DMS53 treated with DMSO at 0.1 percent for 48 hours (cell line): ENCODE measurements at regions not wholly inside any gene's neighbourhood (a gene's known extent, or its start where the extent isn't known, plus 50 kb on each side); places are given as distances from the start of the nearest gene placed in this dataset.

Source experiments
- DNase-seq: peaks from one replicate; lab custom pipeline; 2025; ENCODE audit not compliant: unreplicated experiment; lab: John Stamatoyannopoulos, UW

DNA sequence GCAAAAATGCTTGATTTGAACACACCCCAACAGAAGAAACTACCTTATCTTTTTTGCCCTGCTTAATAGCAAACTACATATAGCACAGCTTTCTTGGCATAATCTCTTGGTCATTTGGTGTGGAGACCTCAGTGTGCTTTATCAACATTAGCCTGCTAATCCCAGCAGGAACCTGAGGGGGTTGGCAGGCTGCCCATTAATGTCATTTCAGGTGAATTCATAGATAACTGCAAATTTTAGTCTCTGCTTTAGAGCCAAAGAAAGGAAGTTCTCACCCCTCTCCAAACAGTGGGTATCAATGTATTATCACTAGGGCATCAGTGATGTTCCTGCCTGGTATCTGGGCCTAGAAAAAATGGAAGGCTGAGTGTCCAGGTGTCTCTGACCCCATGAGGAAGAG lies 489.0 kb downstream of the NTRK2 start:
- no peak for DNase-seq

GRCh38 chr9:85157772-85158171 lies 488.2 kb downstream of the NTRK2 start:
- no peak for DNase-seq

- no peak for DNase-seq
These were observed 487.1 kb downstream of the NTRK2 start for GRCh38 chr9:85156652-85157051.

GRCh38 chr9:85155352-85155751 lies 485.8 kb downstream of the NTRK2 start:
- no peak for DNase-seq

DNA sequence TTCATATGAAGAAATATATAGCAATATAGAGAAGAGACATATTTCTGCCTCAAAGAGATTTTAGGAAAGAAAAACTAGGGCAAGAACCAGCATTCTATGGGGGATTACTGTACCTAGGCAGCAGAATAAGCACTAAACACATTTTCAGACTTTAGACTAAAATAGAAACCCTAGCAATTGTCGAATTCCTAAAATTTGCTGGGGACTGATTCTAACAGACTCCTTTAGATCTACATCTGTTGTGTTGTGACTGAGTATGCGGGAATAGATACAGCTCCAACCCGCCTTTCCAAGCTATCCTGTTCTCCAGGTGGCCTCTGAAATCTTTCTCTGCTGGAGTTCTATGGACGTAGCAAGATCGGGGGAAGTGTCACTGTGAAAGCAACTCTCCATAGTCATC lies 482.2 kb downstream of the NTRK2 start:
- no peak for DNase-seq

DNA sequence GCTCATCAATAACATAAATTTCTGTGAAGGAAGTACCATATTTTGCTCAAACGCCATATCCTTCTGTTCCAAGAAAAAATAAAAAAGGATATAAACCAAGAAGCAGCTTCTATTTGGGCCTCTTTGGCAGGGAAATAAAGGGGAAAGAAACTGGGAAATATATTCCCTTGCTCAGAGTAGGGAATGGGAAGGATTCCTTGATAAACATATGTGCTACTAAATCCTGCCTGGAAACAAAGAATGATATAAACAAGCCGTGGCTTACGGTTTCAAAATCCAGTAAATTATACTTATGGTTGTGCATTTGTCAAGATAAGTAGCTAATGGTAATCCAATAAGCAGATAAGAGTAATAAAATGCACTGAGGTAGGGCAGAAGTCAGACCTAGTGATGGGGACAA lies 481.6 kb downstream of the NTRK2 start:
- no peak for DNase-seq

DNA sequence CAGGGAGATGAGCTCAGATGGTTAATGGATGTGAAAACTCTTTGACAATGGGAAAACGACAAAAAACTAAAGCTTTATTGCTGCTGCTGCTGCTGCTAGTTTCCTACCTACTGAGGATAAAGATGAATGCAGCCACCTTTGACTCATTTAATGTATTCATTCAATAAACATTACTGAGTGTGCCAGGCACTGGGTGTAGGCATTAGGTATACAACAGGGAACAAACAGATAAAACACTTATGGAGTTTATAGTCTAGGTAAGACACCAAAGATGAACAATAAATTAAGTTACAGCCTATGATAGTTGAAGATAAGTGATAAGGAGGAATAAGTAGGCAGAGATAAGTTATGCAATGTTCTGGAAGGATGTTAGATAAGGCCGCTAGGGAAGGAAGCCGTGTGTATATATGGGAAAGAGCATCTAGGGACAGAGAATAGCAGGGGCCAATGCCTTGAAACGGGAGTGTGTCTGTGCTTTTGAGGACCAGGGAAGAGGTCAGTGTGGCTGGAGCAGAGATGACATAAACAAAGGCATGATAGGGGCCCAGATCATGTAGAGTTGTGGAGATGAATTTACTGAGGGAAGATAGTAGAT lies 477.6 kb downstream of the NTRK2 start:
- DNase-seq: no peak

- no peak for DNase-seq
These were observed 473.4 kb downstream of the NTRK2 start for GRCh38 chr9:85142968-85143367.

DNA sequence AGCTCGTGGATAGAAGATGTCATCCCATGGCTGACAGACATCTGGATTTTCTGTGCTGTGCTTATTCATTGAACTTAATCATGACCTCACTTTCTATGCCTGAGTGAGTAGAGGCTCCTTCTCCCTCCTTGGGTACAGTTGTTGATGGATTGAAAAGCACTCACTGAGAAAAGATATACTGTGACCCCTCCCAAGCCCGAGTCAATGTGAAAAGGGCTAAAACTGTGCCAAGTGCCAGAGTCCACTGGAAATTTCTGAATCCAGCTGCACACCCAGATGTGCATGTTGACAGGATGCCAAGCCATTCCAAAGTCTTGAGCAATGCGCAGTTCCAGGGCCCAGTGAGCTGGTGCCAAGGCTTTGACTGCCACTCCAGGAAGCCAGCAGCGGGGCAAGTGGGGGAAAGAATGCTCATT lies 473.0 kb downstream of the NTRK2 start:
- DNase-seq: no peak

DNA sequence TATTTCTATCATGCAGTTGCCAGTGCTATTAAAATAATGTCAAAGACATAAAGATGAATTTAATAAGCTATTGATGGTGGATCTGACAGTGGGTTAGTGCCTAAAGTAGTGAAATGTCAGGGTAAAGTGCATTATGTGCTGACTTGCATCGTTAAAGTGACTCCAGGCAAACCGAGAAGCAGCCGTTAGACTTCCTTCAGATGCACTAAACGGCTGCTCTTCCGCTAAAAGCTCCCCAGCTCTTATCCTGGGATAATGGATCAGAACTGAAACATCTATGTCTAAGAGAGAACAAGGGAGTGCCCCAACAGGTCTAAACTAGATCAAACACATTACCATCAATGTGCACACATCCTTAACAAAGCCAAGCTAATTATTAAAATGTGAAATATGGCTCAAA lies 468.2 kb downstream of the NTRK2 start:
- DNase-seq: no peak

- no peak for DNase-seq
These were observed 467.5 kb downstream of the NTRK2 start for GRCh38 chr9:85136987-85137386.

DNA sequence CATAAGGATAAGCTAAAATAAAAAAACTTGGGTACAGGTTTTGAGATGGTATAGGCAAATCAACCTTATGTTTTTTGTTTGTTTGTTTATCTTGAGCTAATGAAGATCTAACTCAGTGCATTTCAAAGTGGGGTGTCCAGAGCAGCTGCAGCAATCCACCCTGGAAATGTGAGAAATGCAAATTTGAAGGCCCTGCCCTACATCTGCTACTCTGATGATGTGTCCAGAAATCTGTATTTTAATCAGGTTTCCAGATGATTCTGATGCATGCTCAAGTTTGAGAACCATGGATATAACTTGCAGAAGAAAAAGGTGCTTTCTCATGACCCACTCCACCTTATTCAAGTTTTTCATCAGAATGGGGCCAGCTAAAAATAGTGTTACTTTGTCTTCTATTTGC lies 467.0 kb downstream of the NTRK2 start:
- no peak for DNase-seq

DNA sequence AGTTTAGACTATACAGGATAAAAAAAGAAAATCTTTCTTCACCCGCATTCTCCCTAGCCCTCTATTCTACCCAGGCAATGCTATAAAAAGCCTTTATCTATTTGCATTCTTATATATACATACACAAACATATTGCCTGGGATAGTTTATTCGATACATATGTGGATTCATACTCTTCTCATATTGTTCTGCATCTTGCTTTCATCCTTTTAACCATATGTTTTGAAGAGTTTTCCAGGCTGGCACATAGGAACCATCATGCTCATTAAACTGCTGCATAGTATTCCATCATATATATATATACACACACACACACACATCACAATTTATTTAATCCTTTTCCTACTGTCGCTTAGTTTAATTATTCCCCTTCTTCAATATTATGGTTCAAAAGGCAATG lies 461.2 kb downstream of the NTRK2 start:
- DNase-seq: no peak

- no peak for DNase-seq
These were observed 460.7 kb downstream of the NTRK2 start for GRCh38 chr9:85130260-85130659.

DNA sequence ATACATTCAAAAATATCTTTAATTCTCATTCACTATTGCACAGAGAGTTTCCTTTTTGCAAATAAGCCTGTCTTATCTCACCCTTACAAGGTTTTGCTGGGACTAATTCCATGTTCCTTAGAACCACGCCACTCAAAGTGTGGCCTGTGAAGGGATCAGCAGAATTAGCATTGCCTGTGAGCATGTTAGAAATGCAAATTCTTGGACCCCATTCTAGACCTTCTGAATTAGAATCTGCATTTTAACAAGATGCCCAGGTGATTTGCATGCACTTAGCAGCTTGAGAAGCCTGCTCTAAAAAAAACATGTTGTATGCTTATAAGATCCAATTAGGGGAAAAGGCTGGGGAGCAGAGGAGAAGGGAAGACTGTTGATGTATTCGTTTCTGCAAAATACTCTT lies 460.0 kb downstream of the NTRK2 start:
- no peak for DNase-seq

DNA sequence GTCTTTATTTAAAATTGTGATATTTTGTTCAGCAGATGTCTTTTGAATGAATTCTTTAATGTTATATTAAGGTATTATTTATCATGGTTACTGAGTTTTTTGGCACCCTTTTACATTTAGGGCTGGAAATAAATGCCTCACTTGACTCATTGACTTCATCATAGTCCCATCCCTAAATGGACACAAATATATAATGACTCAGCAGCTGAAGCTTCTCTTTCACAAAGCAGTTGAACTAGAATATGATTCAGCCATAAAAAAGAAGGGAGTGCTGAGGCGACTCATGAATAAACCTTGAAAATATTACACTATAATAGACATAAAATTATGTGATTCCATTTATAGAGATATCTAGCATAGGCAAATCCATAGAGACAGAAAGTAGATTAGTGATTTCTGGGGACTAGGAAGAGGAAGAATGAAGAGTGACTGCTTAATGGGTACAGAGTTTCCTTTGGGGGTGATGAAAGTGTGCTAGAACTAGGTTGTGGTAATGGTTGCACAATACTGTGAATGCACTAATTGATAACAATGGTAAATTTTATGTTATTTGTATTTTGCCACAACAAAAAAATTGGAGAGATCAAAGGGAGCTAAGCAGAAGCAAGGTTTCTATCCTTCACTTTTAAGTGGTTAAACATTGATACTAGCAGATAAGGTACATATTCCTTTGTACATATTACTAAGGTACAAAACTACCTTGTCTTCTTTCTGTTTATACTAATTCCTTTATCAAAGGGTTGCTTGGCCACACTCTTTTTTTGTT lies 449.6 kb downstream of the NTRK2 start:
- no peak for DNase-seq

- no peak for DNase-seq
These were observed 448.3 kb downstream of the NTRK2 start for GRCh38 chr9:85117831-85118230.

- DNase-seq: no peak
These were observed 445.9 kb downstream of the NTRK2 start for GRCh38 chr9:85115473-85115872.

DNA sequence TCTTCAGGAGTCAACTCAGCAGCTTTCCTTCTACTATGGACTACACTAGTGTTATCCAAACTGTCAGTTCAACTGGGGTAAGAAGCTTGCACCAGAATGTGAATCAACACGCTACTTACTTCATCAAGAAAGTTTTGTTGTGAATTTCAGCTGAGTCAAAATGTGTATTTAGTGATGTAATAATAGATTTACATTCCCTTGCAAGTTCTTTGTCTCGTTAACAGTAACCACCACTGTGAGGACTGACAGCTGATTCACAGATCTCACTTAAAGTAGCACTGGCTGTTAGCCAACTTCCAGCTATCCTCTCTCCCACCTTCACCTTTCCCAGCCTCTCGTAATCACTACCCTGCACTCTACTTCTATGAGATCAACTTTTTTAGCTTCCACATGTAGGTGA lies 445.3 kb downstream of the NTRK2 start:
- DNase-seq: no peak

- DNase-seq: no peak
These were observed 443.4 kb downstream of the NTRK2 start for GRCh38 chr9:85112933-85113418.

DNA sequence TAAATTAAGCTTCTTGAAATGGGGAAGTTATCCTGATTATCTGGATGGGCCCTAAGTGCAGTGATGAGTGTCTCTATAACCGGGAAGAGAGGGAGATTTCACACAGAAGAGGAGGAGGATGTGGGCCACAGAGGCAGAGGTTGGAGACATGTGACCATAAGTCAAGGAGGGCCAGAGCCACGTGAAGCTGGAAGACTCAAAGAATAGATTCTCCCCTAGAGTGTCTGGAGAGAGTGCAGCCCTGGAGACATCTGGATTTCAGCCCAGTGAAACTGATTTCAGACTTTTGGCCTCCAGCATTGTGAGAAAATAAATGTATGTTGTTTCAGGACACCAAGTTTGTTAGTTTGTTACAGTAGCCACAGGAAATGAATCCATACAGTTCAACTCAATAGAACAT lies 442.9 kb downstream of the NTRK2 start:
- DNase-seq: no peak

GRCh38 chr9:85108746-85109145 lies 439.2 kb downstream of the NTRK2 start:
- no peak for DNase-seq

GRCh38 chr9:85108229-85108628 lies 438.7 kb downstream of the NTRK2 start:
- no peak for DNase-seq
